Kasumi-1 (cell line): ENCODE measurements at regions not wholly inside any gene's neighbourhood (a gene's known extent, or its start where the extent isn't known, plus 50 kb on each side); places are given as distances from the start of the nearest gene placed in this dataset.

Source experiments
- DNase-seq, 2 experiments: peaks; one replicate each; lab custom pipeline; 2025; lab: John Stamatoyannopoulos, UW

GRCh38 chr6:146937316-146937715, 266.9 kb upstream of the STXBP5 start:
- no peak for DNase-seq

- no peak for DNase-seq
Measured at GRCh38 chr6:146938266-146938665, 266.0 kb upstream of the STXBP5 start.

- peak in 1 of 2 experiments; percentile 6 for DNase-seq
Measured at GRCh38 chr6:146939456-146939855, 264.8 kb upstream of the STXBP5 start.

GRCh38 chr6:146943664-146944063, 260.6 kb upstream of the STXBP5 start:
- no peak for DNase-seq

GRCh38 chr6:146944077-146944476, 260.1 kb upstream of the STXBP5 start:
- no peak for DNase-seq

GRCh38 chr6:146944809-146945208, 259.4 kb upstream of the STXBP5 start:
- DNase-seq, result no peak

GRCh38 chr6:146946559-146946958, 257.7 kb upstream of the STXBP5 start:
- DNase-seq, result no peak

GRCh38 chr6:146948790-146949342, 255.4 kb upstream of the STXBP5 start:
- DNase-seq, result no peak

GRCh38 chr6:146949425-146949824, 254.8 kb upstream of the STXBP5 start:
- DNase-seq, result no peak

- peak; percentile 71 to 73 for DNase-seq
Measured at GRCh38 chr6:146950351-146950835, 253.8 kb upstream of the STXBP5 start.

GRCh38 chr6:146955570-146955969, 248.6 kb upstream of the STXBP5 start:
- no peak for DNase-seq

- DNase-seq, result no peak
Measured at GRCh38 chr6:146957181-146958093, 246.8 kb upstream of the STXBP5 start.

- DNase-seq, result no peak
Measured at GRCh38 chr6:146961831-146962230, 242.4 kb upstream of the STXBP5 start.

GRCh38 chr6:146962329-146962728, 241.9 kb upstream of the STXBP5 start:
- DNase-seq, result no peak

GRCh38 chr6:146965110-146965689, 239.0 kb upstream of the STXBP5 start:
- DNase-seq, result no peak

- DNase-seq, result no peak
Measured at GRCh38 chr6:146968041-146968760, 236.0 kb upstream of the STXBP5 start.

- no peak for DNase-seq
Measured at GRCh38 chr6:146972546-146972945, 231.7 kb upstream of the STXBP5 start.

- DNase-seq, result no peak
Measured at GRCh38 chr6:146974351-146974750, 229.9 kb upstream of the STXBP5 start.

- no peak for DNase-seq
Measured at GRCh38 chr6:146975093-146975492, 229.1 kb upstream of the STXBP5 start.

GRCh38 chr6:146980900-146981329, 223.3 kb upstream of the STXBP5 start:
- DNase-seq, result no peak

GRCh38 chr6:146981981-146982380, 222.2 kb upstream of the STXBP5 start:
- no peak for DNase-seq

- no peak for DNase-seq
Measured at GRCh38 chr6:146984251-146984924, 219.8 kb upstream of the STXBP5 start.
